WTC11 (cell line): ENCODE measurements at regions not wholly inside any gene's neighbourhood (a gene's known extent, or its start where the extent isn't known, plus 50 kb on each side); places are given as distances from the start of the nearest gene placed in this dataset.

Experiments used
- ATAC-seq: fragments of 200-7000 bp; cut with Tn5 transposase; 2 replicates; pipeline ENCODE4 v1.10.0; 2021; ENCODE audit warnings: mild to moderate bottlenecking, moderate library complexity
- CTCF ChIA-PET: fragments of 300-600 bp; sonication (Branson Sonifier 250); formaldehyde crosslinking; loops from one replicate; lab custom pipeline; 2021; ENCODE audit warnings: antibody characterized with exemption; lab: Charles Lee
- POLR2A ChIA-PET: fragments of 350-600 bp; sonication (Branson Sonifier 250); formaldehyde crosslinking; loops from one replicate; lab custom pipeline; 2021; ENCODE audit warnings: antibody characterized with exemption; lab: Charles Lee
- DNase-seq: peaks from one replicate; pipeline ENCODE4 v3.0.0; 2021; ENCODE audit warnings: low spot score
- H3K27ac Mint-ChIP-seq: 2 replicates; pipeline ENCODE4 v1.8.0; 2021; ENCODE audit warnings: mixed read lengths
- H3K27me3 Mint-ChIP-seq: 2 replicates; pipeline ENCODE4 v1.8.0; 2021; ENCODE audit warnings: low read depth, mild to moderate bottlenecking, moderate library complexity, mixed read lengths
- H3K36me3 Mint-ChIP-seq: 2 replicates; pipeline ENCODE4 v1.8.0; 2021; ENCODE audit warnings: mixed read lengths
- H3K4me1 Mint-ChIP-seq: 2 replicates; pipeline ENCODE4 v1.8.0; 2022; ENCODE audit warnings: mixed read lengths
- H3K4me3 Mint-ChIP-seq: 2 replicates; pipeline ENCODE4 v1.8.0; 2021; ENCODE audit warnings: mild to moderate bottlenecking, moderate library complexity, mixed read lengths
- H3K9me3 Mint-ChIP-seq: 2 replicates; pipeline ENCODE4 v1.8.0; 2021; ENCODE audit warnings: mixed read lengths
- CBFB ChIP-seq: sonication (generic); formaldehyde crosslinking; IDR thresholded peaks from 2 replicates; pipeline ENCODE4 v1.8.1; 2022; ENCODE audit warnings: mild to moderate bottlenecking, low read depth, missing genetic modification reagents
- CDX4 ChIP-seq: fragments of 250-450 bp; sonication (Bioruptor Pico); IDR thresholded peaks from 2 replicates; pipeline ENCODE4 v1.9.0; 2021; ENCODE audit warnings: moderate library complexity, mild to moderate bottlenecking, inconsistent platforms, borderline replicate concordance
- CREM ChIP-seq: sonication (generic); formaldehyde crosslinking; IDR thresholded peaks from 2 replicates; pipeline ENCODE4 v1.8.1; 2022; ENCODE audit warnings: mild to moderate bottlenecking, missing genetic modification reagents, moderate library complexity
- ERG ChIP-seq: fragments of 250-450 bp; sonication (Bioruptor Pico); IDR thresholded peaks from 2 replicates; pipeline ENCODE4 v1.8.0; 2021; ENCODE audit warnings: mild to moderate bottlenecking
- ESRRA ChIP-seq: sonication (generic); formaldehyde crosslinking; IDR thresholded peaks from 2 replicates; pipeline ENCODE4 v1.8.1; 2022; ENCODE audit warnings: mild to moderate bottlenecking, missing genetic modification reagents, borderline replicate concordance
- FOXJ3 ChIP-seq: sonication (generic); formaldehyde crosslinking; IDR thresholded peaks from 2 replicates; pipeline ENCODE4 v1.9.0; 2021; ENCODE audit warnings: missing genetic modification reagents, mild to moderate bottlenecking, borderline replicate concordance
- JAZF1 ChIP-seq: fragments of 250-450 bp; sonication (Bioruptor Pico); IDR thresholded peaks from 2 replicates; pipeline ENCODE4 v1.9.0; 2021; ENCODE audit warnings: moderate library complexity, mild to moderate bottlenecking, inconsistent platforms
- MLX ChIP-seq: sonication (generic); formaldehyde crosslinking; IDR thresholded peaks from 2 replicates; pipeline ENCODE4 v1.8.1; 2023; ENCODE audit warnings: mild to moderate bottlenecking, missing genetic modification reagents, moderate library complexity
- MXD4 ChIP-seq: fragments of 250-450 bp; sonication (Bioruptor Pico); IDR thresholded peaks from 2 replicates; pipeline ENCODE4 v1.8.0; 2021; ENCODE audit warnings: mild to moderate bottlenecking, moderate library complexity, borderline replicate concordance
- NR1H2 ChIP-seq: sonication (generic); formaldehyde crosslinking; IDR thresholded peaks from 2 replicates; pipeline ENCODE4 v1.9.0; 2021; ENCODE audit warnings: mild to moderate bottlenecking, moderate library complexity, missing genetic modification reagents
- PRRX2 ChIP-seq: fragments of 250-450 bp; sonication (Bioruptor Pico); IDR thresholded peaks from 2 replicates; pipeline ENCODE4 v1.8.0; 2021; ENCODE audit warnings: mild to moderate bottlenecking
- TEAD1 ChIP-seq: sonication (generic); formaldehyde crosslinking; IDR thresholded peaks from 2 replicates; pipeline ENCODE4 v1.8.0; 2022; ENCODE audit warnings: mild to moderate bottlenecking, missing genetic modification reagents
- ZBTB43 ChIP-seq: sonication (generic); formaldehyde crosslinking; IDR thresholded peaks from 2 replicates; pipeline ENCODE4 v1.8.1; 2023; ENCODE audit warnings: mild to moderate bottlenecking, missing genetic modification reagents
- ZNF121 ChIP-seq: sonication (generic); formaldehyde crosslinking; IDR thresholded peaks from 2 replicates; pipeline ENCODE4 v1.8.0; 2023; ENCODE audit warnings: missing genetic modification reagents
- ZNF219 ChIP-seq: sonication (generic); formaldehyde crosslinking; IDR thresholded peaks from 2 replicates; pipeline ENCODE4 v1.8.0; 2023; ENCODE audit warnings: missing genetic modification reagents, mild to moderate bottlenecking, borderline replicate concordance
- ZNF232 ChIP-seq: sonication (generic); formaldehyde crosslinking; IDR thresholded peaks from 2 replicates; pipeline ENCODE4 v1.8.0; 2022; ENCODE audit warnings: mild to moderate bottlenecking, missing genetic modification reagents
- ZNF281 ChIP-seq: sonication (generic); formaldehyde crosslinking; IDR thresholded peaks from 2 replicates; pipeline ENCODE4 v1.8.0; 2023; ENCODE audit warnings: mild to moderate bottlenecking, missing genetic modification reagents
- ZNF532 ChIP-seq: fragments of 250-450 bp; sonication (Bioruptor Pico); IDR thresholded peaks from 2 replicates; pipeline ENCODE4 v1.9.0; 2021; ENCODE audit warnings: mild to moderate bottlenecking, borderline replicate concordance
- ZSCAN18 ChIP-seq: fragments of 250-450 bp; sonication (Bioruptor Pico); IDR thresholded peaks from 2 replicates; pipeline ENCODE4 v2.1.2; 2022; ENCODE audit warnings: mild to moderate bottlenecking, moderate library complexity

GRCh38 chr20:22675341-22675740 lies 91.0 kb upstream of the FOXA2 start (continued):
- TF ChIP-seq JAZF1, result no peak
- TF ChIP-seq ZNF219 (CRISPR knock-in tag), result no peak
- no peak for TF ChIP-seq ZNF281
- no peak for TF ChIP-seq CDX4 (CRISPR knock-in tag)
- no peak for TF ChIP-seq ZNF532 (CRISPR knock-in tag)
- TF ChIP-seq MLX (CRISPR knock-in tag), result no peak
- TF ChIP-seq PRRX2, result no peak
- no peak for TF ChIP-seq TEAD1 (CRISPR knock-in tag)

- H3K4me3 Mint-ChIP-seq, result no peak overlapping the region
- POLR2A ChIA-PET, result no interaction called here
- peaks cover 7% of the 10 kb centered on the region for H3K36me3 Mint-ChIP-seq
- H3K9me3 Mint-ChIP-seq, result peaks cover 7% of the 10 kb centered on the region
- no peak overlapping the region for H3K27ac Mint-ChIP-seq
- H3K27me3 Mint-ChIP-seq, result peaks cover 6% of the 10 kb centered on the region
- ATAC-seq (no peak), DNase-seq (no peak)
- CTCF ChIA-PET, result interaction anchor here (2.7 kb wide), 1 partner anchor 92 kb away, joined by 14 read pairs; no protein-coding TSS in a partner anchor
- H3K4me1 Mint-ChIP-seq, result peaks cover 22% of the 10 kb centered on the region
- TF ChIP-seq ZNF121 (CRISPR knock-in tag), result no peak
- TF ChIP-seq ZBTB43 (CRISPR knock-in tag), result no peak
- no peak for TF ChIP-seq ESRRA (CRISPR knock-in tag)
- TF ChIP-seq NR1H2 (CRISPR knock-in tag), result no peak
- TF ChIP-seq CREM (CRISPR knock-in tag), result no peak
- TF ChIP-seq CBFB (CRISPR knock-in tag), result no peak
- TF ChIP-seq FOXJ3, result no peak
- no peak for TF ChIP-seq ZNF232 (CRISPR knock-in tag)
- TF ChIP-seq ERG, result no peak
- TF ChIP-seq MXD4 (CRISPR knock-in tag), result no peak
- no peak for TF ChIP-seq ZNF532 (CRISPR knock-in tag)
- no peak for TF ChIP-seq ZSCAN18
Observed at GRCh38 chr20:22678678-22679077, 94.3 kb upstream of the FOXA2 start.
